22Rv1 (cell line): ENCODE measurements at regions not wholly inside any gene's neighbourhood (a gene's known extent, or its start where the extent isn't known, plus 50 kb on each side); places are given as distances from the start of the nearest gene placed in this dataset.

Source experiments
- ZFX ChIP-seq: fragments of 450-650 bp; IDR thresholded peaks from 2 replicates; pipeline ENCODE4 v1.6.1; 2017; ENCODE audit warnings: antibody characterized with exemption, borderline replicate concordance
- TF ChIP-seq, protein P1 (sequence below): fragments of 450-650 bp; IDR thresholded peaks from 2 replicates; pipeline ENCODE4 v1.5.1; 2017; ENCODE audit warnings: mild to moderate bottlenecking

DNA sequence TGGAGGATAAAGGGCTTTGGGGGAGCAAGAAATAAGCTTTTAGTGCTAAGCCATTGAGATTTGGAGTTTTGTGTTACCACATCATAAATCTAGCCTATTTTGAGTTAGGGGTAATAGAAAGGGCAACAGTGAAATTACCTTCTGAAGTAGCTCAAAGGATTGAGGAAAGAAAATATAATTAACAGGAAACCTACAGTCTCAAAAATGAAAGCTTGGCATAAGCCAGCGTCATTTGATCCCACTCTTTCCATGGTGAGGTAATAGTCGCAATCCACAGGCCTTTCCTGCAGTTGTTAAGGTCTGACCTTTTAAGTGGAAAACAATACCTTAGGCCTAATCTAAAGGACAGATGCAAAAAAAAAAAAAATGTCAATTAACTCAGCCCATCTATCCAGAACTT lies 182.7 kb downstream of the UXS1 start:
- TF ChIP-seq, protein P1, sequence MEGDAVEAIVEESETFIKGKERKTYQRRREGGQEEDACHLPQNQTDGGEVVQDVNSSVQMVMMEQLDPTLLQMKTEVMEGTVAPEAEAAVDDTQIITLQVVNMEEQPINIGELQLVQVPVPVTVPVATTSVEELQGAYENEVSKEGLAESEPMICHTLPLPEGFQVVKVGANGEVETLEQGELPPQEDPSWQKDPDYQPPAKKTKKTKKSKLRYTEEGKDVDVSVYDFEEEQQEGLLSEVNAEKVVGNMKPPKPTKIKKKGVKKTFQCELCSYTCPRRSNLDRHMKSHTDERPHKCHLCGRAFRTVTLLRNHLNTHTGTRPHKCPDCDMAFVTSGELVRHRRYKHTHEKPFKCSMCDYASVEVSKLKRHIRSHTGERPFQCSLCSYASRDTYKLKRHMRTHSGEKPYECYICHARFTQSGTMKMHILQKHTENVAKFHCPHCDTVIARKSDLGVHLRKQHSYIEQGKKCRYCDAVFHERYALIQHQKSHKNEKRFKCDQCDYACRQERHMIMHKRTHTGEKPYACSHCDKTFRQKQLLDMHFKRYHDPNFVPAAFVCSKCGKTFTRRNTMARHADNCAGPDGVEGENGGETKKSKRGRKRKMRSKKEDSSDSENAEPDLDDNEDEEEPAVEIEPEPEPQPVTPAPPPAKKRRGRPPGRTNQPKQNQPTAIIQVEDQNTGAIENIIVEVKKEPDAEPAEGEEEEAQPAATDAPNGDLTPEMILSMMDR = no peak
- no peak for TF ChIP-seq ZFX
